ENCODE measurements at regions not wholly inside any gene's neighbourhood (a gene's known extent, or its start where the extent isn't known, plus 50 kb on each side); places are given as distances from the start of the nearest gene placed in this dataset.

DNA sequence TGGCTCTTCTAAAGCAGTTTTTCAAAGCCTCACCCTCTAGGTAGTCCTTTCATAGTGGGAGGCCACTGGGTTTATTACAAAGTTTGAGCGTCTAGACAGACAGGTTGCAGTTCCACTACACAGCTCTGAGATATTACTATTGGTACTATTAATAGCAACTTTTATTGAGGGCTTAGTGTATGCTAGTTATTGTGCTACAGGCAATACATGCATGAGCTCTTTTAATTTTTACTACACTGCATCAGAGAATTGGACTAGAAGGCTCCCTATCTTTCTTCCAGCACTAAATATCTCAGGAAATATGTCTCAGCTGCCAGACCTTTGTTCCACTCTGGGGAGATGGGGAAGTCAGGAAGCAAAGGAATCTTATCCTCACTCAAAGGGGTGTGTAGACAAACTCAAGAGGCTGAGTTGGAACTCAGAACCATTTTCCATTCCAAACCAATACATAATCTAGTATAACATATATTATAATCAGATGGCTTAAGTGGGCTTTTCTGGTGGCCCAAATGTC is 161.8 kb upstream of the SLC38A2 start (continued):
- TF ChIP-seq, protein P1, sequence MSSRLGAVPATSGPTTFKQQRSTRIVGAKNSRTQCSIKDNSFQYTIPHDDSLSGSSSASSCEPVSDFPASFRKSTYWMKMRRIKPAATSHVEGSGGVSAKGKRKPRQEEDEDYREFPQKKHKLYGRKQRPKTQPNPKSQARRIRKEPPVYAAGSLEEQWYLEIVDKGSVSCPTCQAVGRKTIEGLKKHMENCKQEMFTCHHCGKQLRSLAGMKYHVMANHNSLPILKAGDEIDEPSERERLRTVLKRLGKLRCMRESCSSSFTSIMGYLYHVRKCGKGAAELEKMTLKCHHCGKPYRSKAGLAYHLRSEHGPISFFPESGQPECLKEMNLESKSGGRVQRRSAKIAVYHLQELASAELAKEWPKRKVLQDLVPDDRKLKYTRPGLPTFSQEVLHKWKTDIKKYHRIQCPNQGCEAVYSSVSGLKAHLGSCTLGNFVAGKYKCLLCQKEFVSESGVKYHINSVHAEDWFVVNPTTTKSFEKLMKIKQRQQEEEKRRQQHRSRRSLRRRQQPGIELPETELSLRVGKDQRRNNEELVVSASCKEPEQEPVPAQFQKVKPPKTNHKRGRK (CRISPR knock-in tag; IDR thresholded peaks at IDR 0.05; ENCODE audit: borderline replicate concordance) = no peak

DNA sequence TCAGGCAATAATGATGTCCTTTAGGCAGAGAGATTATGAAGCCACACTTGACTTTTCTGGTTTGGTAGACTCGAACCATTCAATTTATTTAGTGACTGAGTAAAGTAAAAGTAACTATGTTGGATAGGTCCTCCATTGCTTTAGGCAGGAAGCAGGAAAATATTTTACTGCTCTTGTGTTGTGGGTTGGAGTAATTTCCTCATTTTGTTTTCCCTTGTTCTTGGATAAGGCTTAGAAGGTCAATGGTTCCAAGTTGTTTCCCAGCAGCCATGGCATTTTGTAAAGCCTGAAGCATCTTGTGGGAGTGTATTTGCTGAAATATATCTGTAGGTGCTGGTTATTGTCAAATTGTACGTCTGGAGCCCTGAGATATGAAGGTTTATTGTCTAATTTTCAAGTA is 161.2 kb upstream of the SLC38A2 start:
- no peaks in the 10 kb centered on the region for H3K27me3 Mint-ChIP-seq (ENCODE audit: low read depth)
- peaks cover 7% of the 10 kb centered on the region for H3K9me3 Mint-ChIP-seq
- no peak overlapping the region for H3K27ac Mint-ChIP-seq
- ATAC-seq (no peak), DNase-seq (ENCODE audit: low spot score) (no peak)
- no peak overlapping the region for H3K4me3 Mint-ChIP-seq
- peaks cover 6% of the 10 kb centered on the region for H3K36me3 Mint-ChIP-seq
- TF ChIP-seq, protein P2, sequence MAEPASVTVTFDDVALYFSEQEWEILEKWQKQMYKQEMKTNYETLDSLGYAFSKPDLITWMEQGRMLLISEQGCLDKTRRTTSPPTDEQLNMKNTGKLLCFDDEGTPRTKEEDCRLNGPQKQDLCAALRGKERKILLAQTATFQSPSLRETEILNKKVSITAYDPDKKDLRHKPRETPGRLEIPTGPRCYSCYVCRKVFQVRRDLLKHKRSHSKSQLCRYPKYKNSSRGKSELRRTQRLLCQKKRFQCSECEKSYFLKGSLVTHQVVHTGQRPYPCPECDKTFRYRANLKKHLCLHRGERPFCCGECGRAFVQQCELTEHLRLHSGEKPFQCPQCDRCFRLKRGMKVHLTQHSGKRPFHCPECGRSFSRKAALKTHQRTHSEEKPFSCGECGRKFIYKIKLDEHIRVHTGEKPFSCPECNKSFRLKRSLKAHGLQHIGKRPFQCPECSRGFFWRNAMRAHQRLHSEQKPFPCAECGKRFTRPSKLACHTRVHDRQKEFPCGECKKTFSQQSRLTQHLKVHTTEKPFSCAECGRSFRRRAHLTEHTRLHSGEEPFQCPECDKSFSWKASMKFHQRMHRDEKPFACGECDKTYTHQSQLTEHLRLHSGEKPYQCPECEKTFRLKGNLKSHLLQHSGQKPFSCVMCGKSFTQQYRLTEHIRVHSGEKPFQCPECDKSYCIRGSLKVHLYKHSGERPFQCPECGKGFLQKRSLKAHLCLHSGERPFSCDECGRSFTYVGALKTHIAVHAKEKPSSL (CRISPR knock-in tag; conservative IDR thresholded peaks at IDR 0.05) = no peak
- no peak for TF ChIP-seq ZNF219 (CRISPR knock-in tag; IDR thresholded peaks at IDR 0.05; ENCODE audit: borderline replicate concordance)
- no peak for TF ChIP-seq IRF2 (CRISPR knock-in tag; IDR thresholded peaks at IDR 0.05; ENCODE audit: borderline replicate concordance, low read depth)
- TF ChIP-seq RORB (CRISPR knock-in tag; IDR thresholded peaks at IDR 0.05) = no peak
- no peak for TF ChIP-seq ZNF396 (CRISPR knock-in tag; IDR thresholded peaks at IDR 0.05; ENCODE audit: borderline replicate concordance)
- TF ChIP-seq, protein P3, sequence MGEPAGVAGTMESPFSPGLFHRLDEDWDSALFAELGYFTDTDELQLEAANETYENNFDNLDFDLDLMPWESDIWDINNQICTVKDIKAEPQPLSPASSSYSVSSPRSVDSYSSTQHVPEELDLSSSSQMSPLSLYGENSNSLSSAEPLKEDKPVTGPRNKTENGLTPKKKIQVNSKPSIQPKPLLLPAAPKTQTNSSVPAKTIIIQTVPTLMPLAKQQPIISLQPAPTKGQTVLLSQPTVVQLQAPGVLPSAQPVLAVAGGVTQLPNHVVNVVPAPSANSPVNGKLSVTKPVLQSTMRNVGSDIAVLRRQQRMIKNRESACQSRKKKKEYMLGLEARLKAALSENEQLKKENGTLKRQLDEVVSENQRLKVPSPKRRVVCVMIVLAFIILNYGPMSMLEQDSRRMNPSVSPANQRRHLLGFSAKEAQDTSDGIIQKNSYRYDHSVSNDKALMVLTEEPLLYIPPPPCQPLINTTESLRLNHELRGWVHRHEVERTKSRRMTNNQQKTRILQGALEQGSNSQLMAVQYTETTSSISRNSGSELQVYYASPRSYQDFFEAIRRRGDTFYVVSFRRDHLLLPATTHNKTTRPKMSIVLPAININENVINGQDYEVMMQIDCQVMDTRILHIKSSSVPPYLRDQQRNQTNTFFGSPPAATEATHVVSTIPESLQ (CRISPR knock-in tag; IDR thresholded peaks at IDR 0.05) = no peak
- TF ChIP-seq SP1 (CRISPR knock-in tag; conservative IDR thresholded peaks at IDR 0.05) = no peak
- no peak for TF ChIP-seq FOXK1 (CRISPR knock-in tag; IDR thresholded peaks at IDR 0.05)
- TF ChIP-seq, protein P4, sequence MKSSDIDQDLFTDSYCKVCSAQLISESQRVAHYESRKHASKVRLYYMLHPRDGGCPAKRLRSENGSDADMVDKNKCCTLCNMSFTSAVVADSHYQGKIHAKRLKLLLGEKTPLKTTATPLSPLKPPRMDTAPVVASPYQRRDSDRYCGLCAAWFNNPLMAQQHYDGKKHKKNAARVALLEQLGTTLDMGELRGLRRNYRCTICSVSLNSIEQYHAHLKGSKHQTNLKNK (CRISPR knock-in tag; IDR thresholded peaks at IDR 0.05) = no peak
- ChIA-PET CTCF (interaction anchor here (1.4 kb wide), 1 partner anchor 128 kb away, joined by 3 read pairs; no protein-coding TSS in a partner anchor), POLR2A (no interaction called here)
- peaks cover 13% of the 10 kb centered on the region; the same call in 1 of the 2 replicates for H3K4me1 Mint-ChIP-seq

DNA sequence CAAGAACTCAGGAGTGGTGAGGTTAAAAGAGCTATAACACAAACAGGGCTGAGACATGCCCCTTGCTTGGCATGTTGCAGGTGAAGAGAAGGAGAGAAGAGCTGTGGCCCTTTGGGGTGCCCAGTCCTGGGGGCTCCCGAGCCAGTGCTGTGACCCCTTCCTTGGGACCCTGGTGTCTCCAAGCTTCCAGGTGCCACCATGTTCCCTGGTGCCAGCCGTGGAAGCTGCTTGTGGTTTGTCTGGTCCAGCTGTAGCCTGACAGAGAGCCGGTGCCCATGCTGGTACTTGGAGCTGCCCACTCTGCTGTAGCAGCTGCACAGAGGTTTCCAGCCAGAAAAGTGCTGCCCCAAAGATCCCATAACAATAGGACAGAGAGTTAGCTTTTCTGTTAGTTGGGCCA is 159.2 kb upstream of the SLC38A2 start:
- ChIA-PET CTCF (interaction anchor here (1.2 kb wide), 1 partner anchor 130 kb away, joined by 3 read pairs; no protein-coding TSS in a partner anchor), POLR2A (interaction anchor here (0.6 kb wide), 1 partner anchor 103 kb away, joined by 4 read pairs; no protein-coding TSS in a partner anchor)
- H3K27ac Mint-ChIP-seq = no peak overlapping the region
- H3K4me3 Mint-ChIP-seq = no peak overlapping the region
- peaks cover 13% of the 10 kb centered on the region; the same call in 1 of the 2 replicates for H3K4me1 Mint-ChIP-seq
- no peaks in the 10 kb centered on the region for H3K27me3 Mint-ChIP-seq (ENCODE audit: low read depth)
- H3K36me3 Mint-ChIP-seq = peaks cover 19% of the 10 kb centered on the region
- DNase-seq (ENCODE audit: low spot score) = no peak
- no peak for ATAC-seq
- peaks cover 21% of the 10 kb centered on the region for H3K9me3 Mint-ChIP-seq
- TF ChIP-seq HMGA2 (CRISPR knock-in tag; IDR thresholded peaks at IDR 0.05) (no peak), ESRRA (CRISPR knock-in tag; IDR thresholded peaks at IDR 0.05; ENCODE audit: borderline replicate concordance) (no peak), ZNF317 (CRISPR knock-in tag; IDR thresholded peaks at IDR 0.05; ENCODE audit: borderline replicate concordance, low read depth) (no peak), SMAD4 (CRISPR knock-in tag; IDR thresholded peaks at IDR 0.05) (no peak), EMX1 (CRISPR knock-in tag; IDR thresholded peaks at IDR 0.05) (no peak), GRHL2 (CRISPR knock-in tag; IDR thresholded peaks at IDR 0.05; ENCODE audit: insufficient replicate concordance, severe bottlenecking) (no peak), TCF7 (CRISPR knock-in tag; IDR thresholded peaks at IDR 0.05; ENCODE audit: low read depth) (no peak), MXD4 (CRISPR knock-in tag; IDR thresholded peaks at IDR 0.05; ENCODE audit: borderline replicate concordance) (no peak), OVOL2 (CRISPR knock-in tag; IDR thresholded peaks at IDR 0.05; ENCODE audit: borderline replicate concordance) (no peak), FOXK1 (CRISPR knock-in tag; IDR thresholded peaks at IDR 0.05) (no peak), TEAD1 (CRISPR knock-in tag; IDR thresholded peaks at IDR 0.05) (no peak), NFATC4 (CRISPR knock-in tag; IDR thresholded peaks at IDR 0.05) (no peak)
- TF ChIP-seq, protein P1 (CRISPR knock-in tag; IDR thresholded peaks at IDR 0.05; ENCODE audit: borderline replicate concordance) = no peak
- TF ChIP-seq, protein P5, sequence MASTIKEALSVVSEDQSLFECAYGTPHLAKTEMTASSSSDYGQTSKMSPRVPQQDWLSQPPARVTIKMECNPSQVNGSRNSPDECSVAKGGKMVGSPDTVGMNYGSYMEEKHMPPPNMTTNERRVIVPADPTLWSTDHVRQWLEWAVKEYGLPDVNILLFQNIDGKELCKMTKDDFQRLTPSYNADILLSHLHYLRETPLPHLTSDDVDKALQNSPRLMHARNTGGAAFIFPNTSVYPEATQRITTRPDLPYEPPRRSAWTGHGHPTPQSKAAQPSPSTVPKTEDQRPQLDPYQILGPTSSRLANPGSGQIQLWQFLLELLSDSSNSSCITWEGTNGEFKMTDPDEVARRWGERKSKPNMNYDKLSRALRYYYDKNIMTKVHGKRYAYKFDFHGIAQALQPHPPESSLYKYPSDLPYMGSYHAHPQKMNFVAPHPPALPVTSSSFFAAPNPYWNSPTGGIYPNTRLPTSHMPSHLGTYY (CRISPR knock-in tag; IDR thresholded peaks at IDR 0.05) = no peak
- TF ChIP-seq, protein P6, sequence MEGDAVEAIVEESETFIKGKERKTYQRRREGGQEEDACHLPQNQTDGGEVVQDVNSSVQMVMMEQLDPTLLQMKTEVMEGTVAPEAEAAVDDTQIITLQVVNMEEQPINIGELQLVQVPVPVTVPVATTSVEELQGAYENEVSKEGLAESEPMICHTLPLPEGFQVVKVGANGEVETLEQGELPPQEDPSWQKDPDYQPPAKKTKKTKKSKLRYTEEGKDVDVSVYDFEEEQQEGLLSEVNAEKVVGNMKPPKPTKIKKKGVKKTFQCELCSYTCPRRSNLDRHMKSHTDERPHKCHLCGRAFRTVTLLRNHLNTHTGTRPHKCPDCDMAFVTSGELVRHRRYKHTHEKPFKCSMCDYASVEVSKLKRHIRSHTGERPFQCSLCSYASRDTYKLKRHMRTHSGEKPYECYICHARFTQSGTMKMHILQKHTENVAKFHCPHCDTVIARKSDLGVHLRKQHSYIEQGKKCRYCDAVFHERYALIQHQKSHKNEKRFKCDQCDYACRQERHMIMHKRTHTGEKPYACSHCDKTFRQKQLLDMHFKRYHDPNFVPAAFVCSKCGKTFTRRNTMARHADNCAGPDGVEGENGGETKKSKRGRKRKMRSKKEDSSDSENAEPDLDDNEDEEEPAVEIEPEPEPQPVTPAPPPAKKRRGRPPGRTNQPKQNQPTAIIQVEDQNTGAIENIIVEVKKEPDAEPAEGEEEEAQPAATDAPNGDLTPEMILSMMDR (IDR thresholded peaks at IDR 0.05) = no peak

Data from WTC11 (cell line).